SU-DHL-6 (cell line): ENCODE measurements at regions not wholly inside any gene's neighbourhood (a gene's known extent, or its start where the extent isn't known, plus 50 kb on each side); places are given as distances from the start of the nearest gene placed in this dataset.

ENCODE experiments used
- H2AFZ ChIP-seq: fragments of 200-600 bp; sonication (generic); 2 replicates; pipeline ENCODE4 v1.6.1; 2014; ENCODE audit warnings: low read depth, mild to moderate bottlenecking, moderate library complexity, mixed read lengths, antibody characterized with exemption, low read length; ENCODE audit not compliant: severe bottlenecking
- H3F3A ChIP-seq: fragments of 200-600 bp; shearing (Covaris generic); 2 replicates; pipeline ENCODE4 v1.6.0; 2016; ENCODE audit warnings: antibody characterized with exemption, mild to moderate bottlenecking; ENCODE audit not compliant: insufficient read depth
- H3K27ac ChIP-seq: fragments of 200-600 bp; sonication (generic); 2 replicates; pipeline ENCODE4 v1.5.1; 2016; ENCODE audit warnings: low read depth, mild to moderate bottlenecking, low read length, moderate library complexity, mixed read lengths
- H3K27me3 ChIP-seq: fragments of 200-600 bp; sonication (generic), shearing (Covaris generic); 2 replicates; pipeline ENCODE4 v1.6.0; 2014; ENCODE audit warnings: mild to moderate bottlenecking, low read length
- H3K36me3 ChIP-seq: fragments of 200-600 bp; sonication (generic); 2 replicates; pipeline ENCODE4 v1.6.1; 2014; ENCODE audit warnings: mild to moderate bottlenecking, low read length, mixed read lengths
- H3K4me2 ChIP-seq: fragments of 300-600, 200-600 bp; shearing (Covaris generic), sonication (generic); 2 replicates; pipeline ENCODE4 v1.6.0; 2014; ENCODE audit warnings: low read length, low read depth, mild to moderate bottlenecking; ENCODE audit not compliant: poor library complexity, severe bottlenecking
- H3K4me3 ChIP-seq: fragments of 200-600 bp; sonication (generic); 2 replicates; pipeline ENCODE4 v1.5.1; 2014; ENCODE audit warnings: antibody characterized with exemption, low read length, mild to moderate bottlenecking, mixed read lengths; ENCODE audit not compliant: insufficient read depth, poor library complexity, severe bottlenecking
- H3K79me2 ChIP-seq: fragments of 200-600 bp; sonication (generic); 2 replicates; pipeline ENCODE4 v1.6.1; 2014; ENCODE audit warnings: mild to moderate bottlenecking, low read length, moderate library complexity; ENCODE audit not compliant: insufficient read depth
- H3K9ac ChIP-seq: fragments of 200-600 bp; sonication (generic); 2 replicates; pipeline ENCODE4 v1.7.0; 2014; ENCODE audit warnings: mild to moderate bottlenecking, low read length
- H3K9me2 ChIP-seq: fragments of 200-600 bp; sonication (generic); replicated peaks from 2 replicates; pipeline ENCODE4 v1.6.1; 2014; ENCODE audit warnings: low read length; ENCODE audit not compliant: insufficient read depth
- H3K9me3 ChIP-seq: fragments of 200-600 bp; sonication (generic); 2 replicates; pipeline ENCODE4 v1.6.1; 2014; ENCODE audit warnings: low read length, mixed read lengths; ENCODE audit not compliant: insufficient read depth
- H4K20me1 ChIP-seq: fragments of 200-600 bp; sonication (generic); 2 replicates; pipeline ENCODE4 v1.6.1; 2014; ENCODE audit warnings: low read depth, mild to moderate bottlenecking, antibody characterized with exemption, low read length, moderate library complexity, mixed read lengths
- EZH2phosphoT487 ChIP-seq: fragments of 200-600 bp; sonication (generic), shearing (Covaris generic); conservative IDR thresholded peaks from 2 replicates; pipeline ENCODE4 v1.6.1; 2018; ENCODE audit warnings: mild to moderate bottlenecking, antibody characterized with exemption, low read length, moderate library complexity, mixed read lengths
- TF ChIP-seq, protein P1 (sequence below): fragments of 200-600 bp; sonication (generic); IDR thresholded peaks from one replicate; pipeline ENCODE4 v1.5.1; 2017; ENCODE audit warnings: antibody characterized with exemption, mild to moderate bottlenecking, low read length, moderate library complexity; ENCODE audit not compliant: insufficient read depth, poor library complexity, severe bottlenecking

DNA sequence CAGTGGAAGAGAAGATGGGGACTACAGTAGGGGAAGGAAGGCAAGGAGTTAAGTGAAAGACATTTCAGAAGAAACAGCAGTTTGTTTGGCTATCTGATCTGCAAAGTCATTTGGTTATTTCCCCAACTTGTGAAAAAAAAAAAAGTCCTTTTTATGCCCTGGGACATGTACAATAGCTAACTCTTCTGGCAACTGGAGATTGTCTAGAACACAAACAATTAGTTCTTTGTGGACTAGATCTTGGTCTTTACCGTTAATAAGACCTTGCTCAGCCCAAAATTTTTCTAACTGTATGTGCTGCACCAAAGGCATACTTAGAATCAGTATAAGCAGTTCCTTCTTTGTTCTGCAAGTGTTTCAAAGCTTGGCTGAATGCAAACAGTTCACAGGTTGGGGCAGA, 103.5 kb upstream of the NECTIN3 start:
- Histone ChIP-seq H2AFZ (no peak overlapping the region), H3F3A (no peaks in the 10 kb centered on the region), H3K9me2 (no peaks in the 10 kb centered on the region), H3K36me3 (no peaks in the 10 kb centered on the region), H3K9ac (no peak overlapping the region), H3K27me3 (no peaks in the 10 kb centered on the region), H3K9me3 (no peaks in the 10 kb centered on the region), H3K27ac (no peak overlapping the region), H3K79me2 (no peaks in the 10 kb centered on the region), H3K4me3 (no peak overlapping the region), H3K4me2 (no peak overlapping the region), H4K20me1 (no peaks in the 10 kb centered on the region)
- TF ChIP-seq EZH2phosphoT487: no peak
- TF ChIP-seq, protein P1, sequence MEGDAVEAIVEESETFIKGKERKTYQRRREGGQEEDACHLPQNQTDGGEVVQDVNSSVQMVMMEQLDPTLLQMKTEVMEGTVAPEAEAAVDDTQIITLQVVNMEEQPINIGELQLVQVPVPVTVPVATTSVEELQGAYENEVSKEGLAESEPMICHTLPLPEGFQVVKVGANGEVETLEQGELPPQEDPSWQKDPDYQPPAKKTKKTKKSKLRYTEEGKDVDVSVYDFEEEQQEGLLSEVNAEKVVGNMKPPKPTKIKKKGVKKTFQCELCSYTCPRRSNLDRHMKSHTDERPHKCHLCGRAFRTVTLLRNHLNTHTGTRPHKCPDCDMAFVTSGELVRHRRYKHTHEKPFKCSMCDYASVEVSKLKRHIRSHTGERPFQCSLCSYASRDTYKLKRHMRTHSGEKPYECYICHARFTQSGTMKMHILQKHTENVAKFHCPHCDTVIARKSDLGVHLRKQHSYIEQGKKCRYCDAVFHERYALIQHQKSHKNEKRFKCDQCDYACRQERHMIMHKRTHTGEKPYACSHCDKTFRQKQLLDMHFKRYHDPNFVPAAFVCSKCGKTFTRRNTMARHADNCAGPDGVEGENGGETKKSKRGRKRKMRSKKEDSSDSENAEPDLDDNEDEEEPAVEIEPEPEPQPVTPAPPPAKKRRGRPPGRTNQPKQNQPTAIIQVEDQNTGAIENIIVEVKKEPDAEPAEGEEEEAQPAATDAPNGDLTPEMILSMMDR: no peak

DNA sequence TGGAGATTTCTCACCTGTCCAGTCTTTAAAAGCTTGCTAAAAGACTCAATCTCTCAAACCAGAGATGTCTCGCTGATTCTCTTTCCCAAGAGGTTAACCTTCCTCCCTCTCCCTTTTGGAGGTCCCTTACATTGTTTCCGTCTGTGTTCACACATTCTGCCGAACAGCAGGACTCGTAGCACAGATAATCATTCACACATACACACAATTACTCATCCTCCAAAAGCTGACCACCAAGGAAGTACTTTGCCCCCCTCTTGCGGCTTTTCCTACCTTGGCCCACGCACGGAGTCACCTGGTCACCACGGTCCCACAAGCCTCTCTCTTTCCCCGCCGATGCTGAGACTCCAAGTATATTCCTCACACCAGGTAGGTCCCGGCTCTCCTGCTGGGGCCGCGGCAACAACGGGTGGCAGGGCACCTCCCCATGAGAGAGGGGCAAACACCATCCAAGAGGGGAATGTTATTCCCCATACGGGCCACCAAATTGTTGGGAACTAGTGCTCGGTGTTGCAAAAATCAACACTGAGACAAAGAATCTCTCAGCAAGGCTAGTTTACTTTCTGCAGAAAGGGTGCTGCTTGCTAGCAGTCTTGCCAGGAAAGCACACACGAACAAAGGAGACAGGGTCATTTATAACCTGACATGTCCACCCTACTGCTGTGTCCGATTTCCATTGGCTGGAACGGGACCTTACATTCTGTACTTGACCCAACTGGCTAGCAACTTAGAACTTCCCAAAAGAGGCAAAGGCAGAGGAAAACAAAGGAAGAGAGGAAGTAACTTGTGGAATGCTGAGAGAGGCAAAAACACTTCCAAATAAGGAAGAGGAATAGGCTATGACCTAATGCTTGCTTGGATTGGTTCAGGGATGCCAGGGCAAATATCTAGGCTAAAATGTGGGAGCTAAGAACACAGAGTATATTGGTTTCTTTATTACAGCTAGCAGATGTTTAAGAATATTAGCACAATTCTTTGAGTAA, 102.1 kb upstream of the NECTIN3 start:
- no peaks in the 10 kb centered on the region for H3K9me3 ChIP-seq
- no peak overlapping the region for H3K4me2 ChIP-seq
- no peak for TF ChIP-seq EZH2phosphoT487
- TF ChIP-seq, protein P1: no peak
- H3K4me3 ChIP-seq: no peak overlapping the region
- H3F3A ChIP-seq: no peaks in the 10 kb centered on the region
- no peak overlapping the region for H3K9ac ChIP-seq
- no peaks in the 10 kb centered on the region for H3K79me2 ChIP-seq
- no peaks in the 10 kb centered on the region for H3K36me3 ChIP-seq
- H3K27me3 ChIP-seq: no peaks in the 10 kb centered on the region
- no peak overlapping the region for H2AFZ ChIP-seq
- H4K20me1 ChIP-seq: no peaks in the 10 kb centered on the region
- no peaks in the 10 kb centered on the region for H3K9me2 ChIP-seq
- H3K27ac ChIP-seq: no peak overlapping the region

DNA sequence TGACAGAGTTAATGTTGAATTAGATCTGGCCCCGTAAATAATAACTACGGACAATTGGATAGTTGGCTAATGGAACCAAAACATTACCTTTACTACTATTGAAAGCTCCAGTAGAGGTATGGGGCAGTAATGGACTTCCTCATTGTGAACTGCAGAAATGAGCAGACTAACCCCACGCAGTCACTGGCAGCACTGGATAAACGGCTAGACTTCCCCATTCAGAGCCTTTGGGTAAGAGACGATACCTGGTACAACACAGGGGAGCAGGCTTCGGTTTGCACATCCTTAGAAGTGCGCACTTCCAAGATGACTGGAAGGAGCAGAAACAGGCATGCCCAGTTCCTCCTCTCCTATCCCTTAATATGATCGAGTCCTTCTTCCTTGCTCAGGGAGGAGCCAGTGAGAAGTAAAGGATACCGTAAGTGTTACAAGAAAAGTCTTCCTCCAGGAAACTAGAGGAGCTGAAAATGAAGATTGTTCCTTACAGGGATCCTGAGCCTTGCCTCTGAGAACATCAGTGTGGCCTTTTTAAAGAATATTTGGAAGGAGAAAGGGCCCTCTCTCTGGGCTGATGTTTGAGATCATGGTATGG, 100.5 kb upstream of the NECTIN3 start:
- Histone ChIP-seq H3K4me3 (no peak overlapping the region), H2AFZ (no peak overlapping the region), H3K9me2 (no peaks in the 10 kb centered on the region; the same call in 1 of the 2 replicates), H3K36me3 (no peaks in the 10 kb centered on the region), H3F3A (no peaks in the 10 kb centered on the region), H3K9me3 (no peaks in the 10 kb centered on the region), H3K9ac (no peak overlapping the region), H3K4me2 (no peak overlapping the region), H3K27ac (no peak overlapping the region), H3K27me3 (no peaks in the 10 kb centered on the region), H3K79me2 (no peaks in the 10 kb centered on the region), H4K20me1 (no peaks in the 10 kb centered on the region)
- TF ChIP-seq, protein P1: no peak
- TF ChIP-seq EZH2phosphoT487: no peak
